Upper lobe of left lung (tissue), 4 donors: ENCODE measurements at regions not wholly inside any gene's neighbourhood (a gene's known extent, or its start where the extent isn't known, plus 50 kb on each side); places are given as distances from the start of the nearest gene placed in this dataset.
"Not testable (repeated sequence)": the region's sequence is repeated elsewhere in the genome, so short reads cannot be mapped to it uniquely, and the experiment has no call there.

ENCODE experiments used
- CTCF ChIP-seq, 6 experiments: fragments of 450-650 bp in 4 of 6; fragments of 200-600 bp in 2 of 6; sonication (generic) in 2 of 6; IDR thresholded peaks; one replicate each; pipeline ENCODE4 v1.5.1; 2016 to 2019; ENCODE audit warnings: antibody characterized with exemption in 6 of 6
- EP300 ChIP-seq, 4 donors: sonication (generic); formaldehyde crosslinking; IDR thresholded peaks; one replicate each; pipeline ENCODE4 v1.5.1; 2017; ENCODE audit warnings: antibody characterized with exemption in 4 of 4, control low read depth in 2 of 4
- POLR2A ChIP-seq, 4 donors: fragments of 450-650 bp; IDR thresholded peaks; one replicate each; pipeline ENCODE4 v1.5.1; 2016 to 2017; ENCODE audit warnings: antibody characterized with exemption in 4 of 4, mild to moderate bottlenecking in 2 of 4
- POLR2AphosphoS5 ChIP-seq, 2 donors: sonication (generic); formaldehyde crosslinking; IDR thresholded peaks; one replicate each; pipeline ENCODE4 v1.5.1; 2017; ENCODE audit warnings: antibody characterized with exemption in 2 of 2

- TF ChIP-seq CTCF, POLR2AphosphoS5, POLR2A, EP300 (IDR thresholded peaks at IDR 0.05): not testable (repeated sequence)
Measured at GRCh38 chr12:131295559-131295958, 341.9 kb downstream of the ADGRD1 start.
